ENCODE measurements at regions not wholly inside any gene's neighbourhood (a gene's known extent, or its start where the extent isn't known, plus 50 kb on each side); places are given as distances from the start of the nearest gene placed in this dataset.
A peak's percentile ranks its signal among the peaks of the same experiment; 100 is the strongest.

GRCh38 chr6:153616506-153616905, 422.5 kb upstream of the OPRM1 start:
- Histone ChIP-seq H2BK12ac (ENCODE audit: insufficient read length, low read depth, low read length) (no peak overlapping the region), H3T11ph (ENCODE audit: low read length) (no peak overlapping the region), H3K9me3 (ENCODE audit: control insufficient read depth, low read depth, low read length) (no peaks in the 10 kb centered on the region), H4K5ac (ENCODE audit: insufficient read length, low read depth, low read length) (no peak overlapping the region), H2AK5ac (ENCODE audit: insufficient read length, low read length) (no peak overlapping the region), H3K79me2 (ENCODE audit: insufficient read depth, low read length) (no peaks in the 10 kb centered on the region), H2BK5ac (ENCODE audit: insufficient read length, low read length) (no peak overlapping the region), H4K8ac (replicated peaks; ENCODE audit: insufficient read length, low read depth, low read length) (no peak overlapping the region), H2BK120ac (ENCODE audit: low read depth, low read length, poor library complexity, severe bottlenecking) (no peak overlapping the region), H3K18ac (ENCODE audit: insufficient read length, low read depth, low read length) (no peak overlapping the region), H3K4ac (ENCODE audit: low read depth, low read length) (no peak overlapping the region), H3K9ac (ENCODE audit: extremely low read depth, insufficient read length, low read length) (no peak overlapping the region), H3K27ac (ENCODE audit: insufficient read length, low read depth, low read length) (no peak overlapping the region), H3K27me3 (ENCODE audit: insufficient read depth, low read length) (no peaks in the 10 kb centered on the region), H3K4me1 (ENCODE audit: insufficient read depth, low read length) (no peaks in the 10 kb centered on the region), H2BK15ac (ENCODE audit: low read depth, low read length) (no peak overlapping the region), H3K14ac (ENCODE audit: insufficient read depth, low read length) (no peak overlapping the region), H3K23ac (ENCODE audit: insufficient read length, low read depth, low read length) (no peak overlapping the region), H3K4me2 (ENCODE audit: insufficient read depth, insufficient read length, low read length) (no peak overlapping the region), H4K91ac (ENCODE audit: insufficient read length, low read depth, low read length) (no peak overlapping the region), H2AFZ (ENCODE audit: low read length) (no peak overlapping the region), H4K20me1 (ENCODE audit: control insufficient read depth, insufficient read depth, insufficient read length) (no peaks in the 10 kb centered on the region), H3K23me2 (ENCODE audit: insufficient read length, low read depth, low read length, poor library complexity, severe bottlenecking) (no peaks in the 10 kb centered on the region), H3K79me1 (ENCODE audit: insufficient read depth, low read depth, low read length, poor library complexity, severe bottlenecking) (no peaks in the 10 kb centered on the region), H3K56ac (ENCODE audit: insufficient read length, low read depth, low read length) (no peak overlapping the region), H2BK20ac (ENCODE audit: low read depth, low read length, poor library complexity, severe bottlenecking) (peak overlapping the region; percentile 45)
- H3K4me1 Mint-ChIP-seq, result no peaks in the 10 kb centered on the region
- no peak overlapping the region for H3K4me3 Mint-ChIP-seq
- H3K27ac Mint-ChIP-seq, result no peak overlapping the region
- peak; percentile 62 for DNase-seq
- H3K9me3 Mint-ChIP-seq, result no peaks in the 10 kb centered on the region
- H3K27me3 Mint-ChIP-seq (ENCODE audit: low read depth), result no peaks in the 10 kb centered on the region
- H3K36me3 Mint-ChIP-seq (ENCODE audit: insufficient read depth in 1 of 3, low read depth in 3 of 3), result no peaks in the 10 kb centered on the region
- no peak for TF ChIP-seq CTCF (conservative IDR thresholded peaks at IDR 0.05)
- WGBS (ENCODE audit: extremely low coverage, insufficient read length, low lambda C conversion rate), result no CpG with 5 or more reads among the region's 6 CpGs
